IPS-15b (cell line): ENCODE measurements at regions not wholly inside any gene's neighbourhood (a gene's known extent, or its start where the extent isn't known, plus 50 kb on each side); places are given as distances from the start of the nearest gene placed in this dataset.
"Not testable (repeated sequence)": the region's sequence is repeated elsewhere in the genome, so short reads cannot be mapped to it uniquely, and the experiment has no call there.

Experiments used
- H3K27me3 ChIP-seq: one replicate; pipeline ENCODE4 v1.6.1; 2013; ENCODE audit warnings: low read length; ENCODE audit not compliant: control insufficient read depth, insufficient read depth
- H3K36me3 ChIP-seq: one replicate; pipeline ENCODE4 v1.6.1; 2013; ENCODE audit warnings: low read length; ENCODE audit not compliant: control insufficient read depth, insufficient read depth
- H3K4me1 ChIP-seq: one replicate; pipeline ENCODE4 v1.6.1; 2013; ENCODE audit warnings: mild to moderate bottlenecking, low read length; ENCODE audit not compliant: control insufficient read depth, insufficient read depth
- H3K4me3 ChIP-seq: one replicate; pipeline ENCODE4 v1.5.1; 2013; ENCODE audit warnings: low read depth, low read length
- H3K9ac ChIP-seq: one replicate; pipeline ENCODE4 v1.6.1; 2013; ENCODE audit warnings: low read depth, mild to moderate bottlenecking, low read length
- H3K9me3 ChIP-seq: one replicate; pipeline ENCODE4 v1.6.1; 2013; ENCODE audit warnings: mild to moderate bottlenecking, low read length; ENCODE audit not compliant: control insufficient read depth, insufficient read depth

DNA sequence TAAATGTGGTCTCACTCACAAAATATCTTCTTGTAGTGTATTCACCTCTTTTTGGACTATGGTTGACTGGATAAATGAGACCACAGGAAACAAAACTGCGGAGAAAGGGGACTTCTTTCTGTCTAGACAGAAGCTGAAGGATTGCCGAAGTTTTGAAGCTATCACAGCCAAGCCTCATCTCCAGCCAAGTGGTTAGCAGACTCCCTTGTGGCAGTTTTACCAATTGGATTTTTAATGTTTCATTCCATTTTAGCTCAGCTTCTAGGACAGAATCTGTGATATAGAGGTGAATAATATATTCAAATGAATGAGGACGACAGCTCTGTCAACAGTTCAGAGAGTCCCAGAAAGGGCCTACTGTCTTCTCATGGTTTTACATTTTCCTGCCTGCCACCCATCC is 215.7 kb upstream of the ZNF608 start:
- Histone ChIP-seq H3K9me3 (no peaks in the 10 kb centered on the region), H3K4me1 (peaks cover 14% of the 10 kb centered on the region), H3K4me3 (no peak overlapping the region), H3K36me3 (no peaks in the 10 kb centered on the region), H3K9ac (no peak overlapping the region), H3K27me3 (no peaks in the 10 kb centered on the region)

DNA sequence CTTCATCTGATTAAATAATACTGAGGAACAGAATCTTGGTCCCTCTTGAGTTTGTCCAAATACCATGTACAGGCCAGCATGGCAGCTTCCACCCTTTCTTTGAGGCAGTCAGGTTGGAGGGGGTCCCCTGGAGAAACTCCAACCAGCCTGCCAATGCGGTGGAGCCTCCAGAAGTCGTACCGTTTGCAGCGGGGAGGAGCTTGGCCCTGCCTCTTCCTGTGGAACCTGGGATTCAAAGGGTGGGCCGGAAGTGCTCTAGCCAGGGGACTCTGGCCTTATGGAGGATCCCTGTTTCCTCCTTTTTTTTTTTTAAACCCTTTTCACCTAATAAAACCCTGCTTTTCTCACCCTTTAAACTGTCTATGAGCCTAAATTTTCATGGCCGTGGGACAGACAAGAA is 216.3 kb upstream of the ZNF608 start:
- Histone ChIP-seq H3K4me3 (no peak overlapping the region), H3K36me3 (no peaks in the 10 kb centered on the region), H3K9me3 (no peaks in the 10 kb centered on the region), H3K4me1 (peaks cover 14% of the 10 kb centered on the region), H3K9ac (no peak overlapping the region), H3K27me3 (no peaks in the 10 kb centered on the region)

GRCh38 chr5:124963236-124963919 is 216.9 kb upstream of the ZNF608 start:
- Histone ChIP-seq H3K4me3 (no peak overlapping the region), H3K27me3 (no peaks in the 10 kb centered on the region), H3K9me3 (no peaks in the 10 kb centered on the region), H3K36me3 (no peaks in the 10 kb centered on the region), H3K4me1 (peaks cover 14% of the 10 kb centered on the region), H3K9ac (no peak overlapping the region)

DNA sequence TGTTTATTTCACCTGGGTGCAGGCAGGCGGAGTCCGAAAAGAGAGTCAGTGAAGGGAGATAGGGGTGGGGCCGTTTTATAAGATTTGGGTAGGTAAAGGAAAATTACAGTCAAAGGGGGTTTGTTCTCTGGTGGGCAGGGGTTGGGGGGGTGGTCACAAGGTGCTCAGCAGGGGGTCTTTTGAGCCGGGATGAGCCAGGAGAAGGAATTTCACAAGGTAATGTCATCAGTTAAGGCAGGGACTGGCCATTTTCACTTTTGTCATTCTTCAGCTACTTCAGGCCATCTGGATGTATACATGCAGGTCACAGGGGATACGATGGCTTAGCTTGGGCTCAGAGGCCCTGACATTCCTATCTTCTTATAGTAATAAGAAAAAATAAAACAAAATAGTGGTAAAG is 220.3 kb upstream of the ZNF608 start:
- not testable (repeated sequence) for H3K27me3 ChIP-seq, H3K9ac ChIP-seq, H3K4me3 ChIP-seq, H3K36me3 ChIP-seq, H3K9me3 ChIP-seq
- peaks cover 14% of the 10 kb centered on the region for H3K4me1 ChIP-seq

DNA sequence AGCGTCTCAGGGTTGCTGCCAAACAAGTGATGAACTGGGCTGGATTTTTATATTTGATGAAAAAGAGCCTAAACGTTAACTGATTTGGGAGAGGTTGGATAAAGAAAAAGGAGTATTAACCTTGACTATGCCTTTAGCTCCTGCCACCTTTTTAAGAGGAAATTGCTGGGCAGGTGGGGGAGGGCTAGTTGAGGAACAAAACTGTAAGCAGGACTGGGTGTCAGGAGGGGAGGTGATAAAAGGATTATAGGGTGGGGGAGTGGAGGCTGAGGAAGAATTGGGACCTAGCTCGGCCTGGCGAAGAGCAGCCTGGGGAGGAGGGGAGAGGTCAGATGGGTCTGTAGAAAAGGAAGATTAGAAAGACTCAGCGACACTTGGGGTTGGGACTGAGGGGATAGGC is 223.9 kb upstream of the ZNF608 start:
- not testable (repeated sequence) for H3K9me3 ChIP-seq, H3K36me3 ChIP-seq, H3K27me3 ChIP-seq, H3K9ac ChIP-seq, H3K4me3 ChIP-seq
- peaks cover 11% of the 10 kb centered on the region for H3K4me1 ChIP-seq

DNA sequence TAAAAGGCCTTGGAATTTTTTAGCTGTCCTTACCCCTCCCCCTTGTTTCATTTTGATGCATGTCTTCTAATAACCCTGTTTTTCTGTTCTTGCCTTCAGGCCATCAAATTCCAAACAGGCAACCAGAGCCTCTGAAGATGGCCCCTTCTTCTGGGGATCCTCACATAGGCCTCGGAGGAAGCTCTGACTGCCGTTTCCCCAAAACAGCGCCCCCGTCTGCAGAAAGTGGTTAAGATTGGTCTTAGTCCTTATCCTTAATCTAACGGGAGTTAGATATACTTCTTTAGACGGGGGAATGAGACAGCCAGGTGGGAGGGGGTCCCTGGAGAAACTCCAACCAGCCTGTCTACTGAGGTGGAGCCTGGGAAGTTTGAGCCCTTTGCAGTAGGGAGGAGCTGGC is 226.3 kb upstream of the ZNF608 start:
- Histone ChIP-seq H3K9ac (no peak overlapping the region), H3K9me3 (no peaks in the 10 kb centered on the region), H3K27me3 (no peaks in the 10 kb centered on the region), H3K4me3 (no peak overlapping the region), H3K36me3 (no peaks in the 10 kb centered on the region), H3K4me1 (peaks cover 7% of the 10 kb centered on the region)

DNA sequence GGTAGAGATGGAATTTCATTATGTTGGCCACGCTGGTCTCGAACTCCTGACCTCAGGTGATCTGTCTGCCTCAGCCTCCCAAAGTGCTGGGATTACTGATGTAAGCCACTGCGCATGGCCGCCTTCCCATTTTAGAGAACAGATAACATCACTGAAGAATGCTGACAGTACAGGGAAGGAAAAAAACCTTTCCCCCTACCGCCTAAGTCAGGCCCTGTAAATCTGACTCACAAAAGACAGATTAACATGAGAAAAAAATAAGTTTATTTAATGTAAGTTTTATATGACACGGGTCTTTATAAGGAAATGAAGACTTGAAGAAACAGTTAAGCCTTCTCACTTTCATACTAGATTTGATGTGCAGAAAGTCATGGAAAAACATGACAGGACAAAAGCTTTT is 227.2 kb upstream of the ZNF608 start:
- H3K36me3 ChIP-seq: no peaks in the 10 kb centered on the region
- no peaks in the 10 kb centered on the region for H3K27me3 ChIP-seq
- no peaks in the 10 kb centered on the region for H3K9me3 ChIP-seq
- H3K4me1 ChIP-seq: peaks cover 8% of the 10 kb centered on the region
- no peak overlapping the region for H3K4me3 ChIP-seq
- H3K9ac ChIP-seq: no peak overlapping the region

- peaks cover 28% of the 10 kb centered on the region for H3K4me1 ChIP-seq
- no peaks in the 10 kb centered on the region for H3K36me3 ChIP-seq
- H3K9me3 ChIP-seq: no peaks in the 10 kb centered on the region
- no peak overlapping the region for H3K4me3 ChIP-seq
- H3K27me3 ChIP-seq: no peaks in the 10 kb centered on the region
- no peak overlapping the region for H3K9ac ChIP-seq
Measured at GRCh38 chr5:124976086-124976485, 229.6 kb upstream of the ZNF608 start.

GRCh38 chr5:124979251-124979650 is 232.8 kb upstream of the ZNF608 start:
- H3K4me1 ChIP-seq: peaks cover 23% of the 10 kb centered on the region

GRCh38 chr5:124980163-124980941 is 233.9 kb upstream of the ZNF608 start:
- Histone ChIP-seq H3K4me3 (no peak overlapping the region), H3K9me3 (no peaks in the 10 kb centered on the region), H3K36me3 (no peaks in the 10 kb centered on the region), H3K4me1 (peaks cover 23% of the 10 kb centered on the region), H3K9ac (no peak overlapping the region), H3K27me3 (no peaks in the 10 kb centered on the region)

More at GRCh38 chr5:124979251-124979650, 232.8 kb upstream of the ZNF608 start:
- Histone ChIP-seq H3K9ac (no peak overlapping the region), H3K9me3 (no peaks in the 10 kb centered on the region), H3K27me3 (no peaks in the 10 kb centered on the region), H3K36me3 (no peaks in the 10 kb centered on the region), H3K4me3 (no peak overlapping the region)

DNA sequence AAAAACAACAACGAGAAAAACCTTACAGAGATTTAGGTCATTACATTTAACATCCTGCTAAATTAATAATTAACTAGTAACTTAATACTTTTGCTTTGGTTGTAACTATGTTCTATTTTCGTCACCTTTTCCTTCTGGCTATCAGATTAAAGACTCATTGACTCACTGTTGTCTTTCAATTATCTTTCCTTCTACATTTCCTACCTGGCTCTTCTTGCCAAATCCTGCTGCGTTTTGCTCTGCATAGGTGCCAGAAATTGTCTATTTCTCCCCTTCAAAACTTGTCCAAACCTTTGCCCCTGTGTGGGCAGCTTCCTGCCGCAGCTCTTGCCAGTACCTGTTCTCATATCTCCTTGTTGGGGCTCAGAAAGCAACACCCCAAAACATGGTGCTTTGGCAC is 235.5 kb upstream of the ZNF608 start:
- H3K27me3 ChIP-seq: no peaks in the 10 kb centered on the region
- H3K4me3 ChIP-seq: no peak overlapping the region
- no peaks in the 10 kb centered on the region for H3K36me3 ChIP-seq
- H3K9ac ChIP-seq: no peak overlapping the region
- no peaks in the 10 kb centered on the region for H3K9me3 ChIP-seq
- H3K4me1 ChIP-seq: peaks cover 23% of the 10 kb centered on the region

GRCh38 chr5:124986170-124986569 is 239.7 kb upstream of the ZNF608 start:
- no peak overlapping the region for H3K9ac ChIP-seq
- H3K9me3 ChIP-seq: no peaks in the 10 kb centered on the region

More at GRCh38 chr5:124986170-124986569, 239.7 kb upstream of the ZNF608 start:
- H3K4me1 ChIP-seq: peaks cover 2% of the 10 kb centered on the region
- H3K4me3 ChIP-seq: no peak overlapping the region
- no peaks in the 10 kb centered on the region for H3K36me3 ChIP-seq
- H3K27me3 ChIP-seq: no peaks in the 10 kb centered on the region
